AG04450 (cell line): ENCODE measurements at regions not wholly inside any gene's neighbourhood (a gene's known extent, or its start where the extent isn't known, plus 50 kb on each side); places are given as distances from the start of the nearest gene placed in this dataset.

ENCODE experiments used
- CTCF ChIA-PET: fragments of 300-600, 350-600 bp; formaldehyde crosslinking; extraction: SDS; loops from one replicate; lab custom pipeline; 2022; ENCODE audit warnings: antibody characterized with exemption, inconsistent platforms; lab: Charles Lee
- POLR2A ChIA-PET: fragments of 350-600 bp; formaldehyde crosslinking; extraction: SDS; loops from one replicate; lab custom pipeline; 2021; ENCODE audit warnings: antibody characterized with exemption, inconsistent platforms; lab: Yijun Ruan, JAX
- DNase-seq: peaks from one replicate; pipeline ENCODE4 v3.0.0-alpha.2; 2011; ENCODE audit warnings: low read depth, low spot score
- H3K27ac ChIP-seq: one replicate; pipeline ENCODE4 v1.5.1; 2012; ENCODE audit warnings: low read depth, low read length, control low read depth
- H3K27me3 ChIP-seq: one replicate; pipeline ENCODE4 v1.6.0; 2012; ENCODE audit warnings: low read length; ENCODE audit not compliant: control insufficient read depth, insufficient read depth
- H3K4me3 ChIP-seq: 2 replicates; pipeline ENCODE4 v1.5.1; 2011; ENCODE audit warnings: mild to moderate bottlenecking, low read depth, low read length, control low read depth
- H3K9me3 ChIP-seq: 2 replicates; pipeline ENCODE4 v1.5.1; 2012; ENCODE audit warnings: low read length; ENCODE audit not compliant: control insufficient read depth, insufficient read depth
- CTCF ChIP-seq: IDR thresholded peaks from 2 replicates; pipeline ENCODE4 v1.5.1; 2011; ENCODE audit warnings: low read depth, low read length, control low read depth, inconsistent platforms

- peak; percentile 44 for DNase-seq
- Histone ChIP-seq H3K9me3 (no peaks in the 10 kb centered on the region), H3K27me3 (no peaks in the 10 kb centered on the region), H3K4me3 (no peak overlapping the region), H3K27ac (no peak overlapping the region)
- TF ChIP-seq CTCF, result no peak
- ChIA-PET CTCF (interaction anchor here (0.7 to 1.6 kb wide), 4 partner anchors 50 to 335 kb away, joined by 3 to 5 read pairs (median 3); partner anchors contain the start of gene DNAH7), POLR2A (no interaction called here)
Observed at GRCh38 chr2:196403471-196403870, 232.1 kb upstream of the STK17B start.

- Histone ChIP-seq H3K4me3 (no peak overlapping the region), H3K9me3 (no peaks in the 10 kb centered on the region), H3K27me3 (no peaks in the 10 kb centered on the region), H3K27ac (no peak overlapping the region)
- no peak for DNase-seq
- TF ChIP-seq CTCF, result no peak
- ChIA-PET POLR2A (no interaction called here), CTCF (interaction anchor here (0.7 to 1.4 kb wide), 3 partner anchors 20 to 50 kb away, joined by 3 read pairs; no protein-coding TSS in a partner anchor)
Observed at GRCh38 chr2:196404276-196404675, 232.9 kb upstream of the STK17B start.

GRCh38 chr2:196407675-196408264, 231.7 kb upstream of the CCDC150 start:
- TF ChIP-seq CTCF, result no peak
- H3K27me3 ChIP-seq, result no peaks in the 10 kb centered on the region
- CTCF ChIA-PET, result interaction anchor here (0.7 kb wide), 1 partner anchor 43 kb away, joined by 4 read pairs; no protein-coding TSS in a partner anchor

GRCh38 chr2:196409376-196409775, 230.1 kb upstream of the CCDC150 start:
- Histone ChIP-seq H3K9me3 (no peaks in the 10 kb centered on the region), H3K27me3 (no peaks in the 10 kb centered on the region), H3K27ac (no peak overlapping the region), H3K4me3 (no peak overlapping the region)
- no peak for TF ChIP-seq CTCF
- no peak for DNase-seq
- ChIA-PET CTCF (no interaction called here), POLR2A (no interaction called here)

More at GRCh38 chr2:196407675-196408264, 231.7 kb upstream of the CCDC150 start:
- H3K27ac ChIP-seq, result no peak overlapping the region
- DNase-seq, result no peak
- POLR2A ChIA-PET, result no interaction called here
- H3K4me3 ChIP-seq, result no peak overlapping the region
- no peaks in the 10 kb centered on the region for H3K9me3 ChIP-seq

- H3K4me3 ChIP-seq, result no peak overlapping the region
- TF ChIP-seq CTCF, result no peak
- no peak for DNase-seq
- no peak overlapping the region for H3K27ac ChIP-seq
- ChIA-PET POLR2A (no interaction called here), CTCF (no interaction called here)
- no peaks in the 10 kb centered on the region for H3K9me3 ChIP-seq
- no peaks in the 10 kb centered on the region for H3K27me3 ChIP-seq
Observed at GRCh38 chr2:196410008-196410407, 229.5 kb upstream of the CCDC150 start.
